T-cell (primary cell): ENCODE measurements at regions not wholly inside any gene's neighbourhood (a gene's known extent, or its start where the extent isn't known, plus 50 kb on each side); places are given as distances from the start of the nearest gene placed in this dataset.

Experiments used
- ATAC-seq, 4 experiments: fragments of 200-7000 bp in 3 of 4; fragments of 150-1000 bp in 1 of 4; cut with Tn5 transposase; replicated peaks in 1 of 4; 1 replicate in 3 of 4; 2 replicates in 1 of 4; pipeline ENCODE4 v1.10.0; 2021; ENCODE audit warnings: moderate library complexity in 3 of 4, mild to moderate bottlenecking in 2 of 4, moderate number of reproducible peaks in 1 of 4
- CTCF ChIA-PET, 2 donors: fragments of 300-600 bp; sonication (Branson Sonifier 250); formaldehyde crosslinking; loops; one replicate each; lab custom pipeline; 2022; ENCODE audit warnings: antibody characterized with exemption in 2 of 2; lab: Charles Lee
- POLR2A ChIA-PET, 2 donors: fragments of 300-600 bp; sonication (Branson Sonifier 250); formaldehyde crosslinking; loops; one replicate each; lab custom pipeline; 2022; ENCODE audit warnings: antibody characterized with exemption in 2 of 2; lab: Charles Lee
- DNase-seq, 35 experiments: peaks; one replicate each; pipeline versions ENCODE4 v3.0.0 to v3.0.0-alpha.2; 2013 to 2023
- H3K27ac ChIP-seq: one replicate; pipeline ENCODE4 v1.5.1; 2013; ENCODE audit warnings: low read length
- H3K27me3 ChIP-seq, 2 experiments: replicated peaks in 1 of 2; 1 replicate in 1 of 2; 2 replicates in 1 of 2; pipeline versions ENCODE4 v1.6.1 to v1.7.0; 2013; ENCODE audit warnings: low read length in 1 of 2, mixed read lengths in 1 of 2; ENCODE audit not compliant: control insufficient read depth in 2 of 2, insufficient read depth in 2 of 2; ENCODE audit errors: extremely low read depth in 1 of 2
- H3K36me3 ChIP-seq, 2 donors: 1 replicate in 1 of 2; 2 replicates in 1 of 2; pipeline versions ENCODE4 v1.6.1 to v1.7.0; 2013; ENCODE audit warnings: low read length in 1 of 2; ENCODE audit not compliant: control insufficient read depth in 2 of 2, insufficient read depth in 1 of 2; ENCODE audit errors: extremely low read depth in 1 of 2
- H3K4me1 ChIP-seq, 2 experiments: 1 replicate in 1 of 2; 2 replicates in 1 of 2; pipeline versions ENCODE4 v1.6.1 to v1.7.0; 2013; ENCODE audit warnings: low read length in 2 of 2, mixed read lengths in 1 of 2; ENCODE audit not compliant: insufficient read depth in 2 of 2, control insufficient read depth in 1 of 2; ENCODE audit errors: extremely low read depth in 1 of 2
- H3K4me3 ChIP-seq, 2 donors: 1 replicate in 1 of 2; 2 replicates in 1 of 2; pipeline versions ENCODE4 v1.5.1 to v1.7.0; 2013; ENCODE audit warnings: mild to moderate bottlenecking in 2 of 2, low read length in 1 of 2, moderate library complexity in 1 of 2; ENCODE audit not compliant: control insufficient read depth in 1 of 2; ENCODE audit errors: extremely low read depth in 1 of 2
- H3K9me3 ChIP-seq: 2 replicates; pipeline ENCODE4 v1.7.0; 2013
- H3K27ac Mint-ChIP-seq, 2 donors: one replicate each; pipeline ENCODE4 v1.8.0; 2020 to 2021; ENCODE audit warnings: mild to moderate bottlenecking in 2 of 2, mixed read lengths in 2 of 2
- H3K27me3 Mint-ChIP-seq, 2 donors: one replicate each; pipeline ENCODE4 v1.8.0; 2021 to 2022; ENCODE audit warnings: mixed read lengths in 2 of 2
- H3K36me3 Mint-ChIP-seq: one replicate; pipeline ENCODE4 v1.8.0; 2021; ENCODE audit warnings: mixed read lengths
- H3K4me1 Mint-ChIP-seq, 3 donors: one replicate each; pipeline ENCODE4 v1.8.0; 2020 to 2022; ENCODE audit warnings: mixed read lengths in 3 of 3, mild to moderate bottlenecking in 1 of 3
- H3K4me3 Mint-ChIP-seq, 3 donors: one replicate each; pipeline ENCODE4 v1.8.0; 2020 to 2022; ENCODE audit warnings: mild to moderate bottlenecking in 3 of 3, mixed read lengths in 3 of 3, moderate library complexity in 3 of 3
- H3K9me3 Mint-ChIP-seq, 3 donors: one replicate each; pipeline ENCODE4 v1.8.0; 2020 to 2022; ENCODE audit warnings: mixed read lengths in 3 of 3
- WGBS: methylation state at CpG from one replicate; pipeline ENCODE4 v1.1.5; 2013; ENCODE audit warnings: missing lambda C conversion rate; ENCODE audit not compliant: insufficient coverage; 5-methylcytosine and 5-hydroxymethylcytosine counted together

DNA sequence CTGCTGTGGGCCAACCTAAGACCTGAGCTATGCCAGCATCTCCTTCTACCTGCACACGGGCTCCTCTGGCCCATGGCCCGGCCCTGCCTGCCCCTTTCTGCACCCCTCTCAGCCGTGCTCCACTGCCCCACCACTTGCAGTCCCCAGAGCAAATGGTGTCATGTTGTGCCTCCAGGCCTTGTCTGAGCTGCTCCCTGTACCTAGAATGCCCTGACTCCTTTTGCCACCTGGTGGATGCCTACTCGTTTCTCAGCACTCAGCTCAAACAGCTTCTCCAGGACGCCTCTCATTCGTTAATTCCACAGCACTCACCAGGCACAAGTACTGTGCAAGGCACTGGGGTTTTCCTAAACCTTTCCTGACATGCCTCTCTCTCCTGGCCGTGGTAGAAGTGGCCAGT is 63.2 kb upstream of the PNMA1 start:
- H3K36me3 ChIP-seq: peaks cover 0 to 9% of the 10 kb centered on the region in 2 donors
- no peaks in the 10 kb centered on the region for H3K27me3 ChIP-seq
- peak; percentile 38 to 73 (median 62) for ATAC-seq
- Mint-ChIP-seq H3K9me3 (no peaks in the 10 kb centered on the region), H3K27ac (peak overlapping the region; percentile 73 to 82), H3K4me1 (peaks cover 75 to 80% (median 76%) of the 10 kb centered on the region in 3 donors), H3K36me3 (peaks cover 13% of the 10 kb centered on the region), H3K4me3 (peak overlapping the region in 1 of 3 donors; percentile 22), H3K27me3 (no peaks in the 10 kb centered on the region)
- no peak overlapping the region for H3K27ac ChIP-seq
- DNase-seq: peak in 2 of 35 experiments; percentile 41 to 57
- H3K4me1 ChIP-seq: peaks cover 12 to 64% of the 10 kb centered on the region in 2 experiments
- ChIA-PET POLR2A (no interaction called here), CTCF (interaction anchor here (0.6 to 1.5 kb wide), 14 partner anchors 8 to 318 kb away, joined by 3 to 9 read pairs (median 3); no protein-coding TSS in a partner anchor)
- whole genome bisulfite sequencing: 76% methylated on average over 7 of the region's 7 CpGs
- H3K9me3 ChIP-seq: no peaks in the 10 kb centered on the region
- H3K4me3 ChIP-seq: no peak overlapping the region

GRCh38 chr14:73776194-73776537 is 62.0 kb upstream of the PNMA1 start:
- Histone ChIP-seq H3K4me1 (peaks cover 21 to 74% of the 10 kb centered on the region in 2 experiments), H3K27ac (peak overlapping the region; percentile 48), H3K27me3 (no peaks in the 10 kb centered on the region), H3K4me3 (no peak overlapping the region), H3K36me3 (peaks cover 0 to 5% of the 10 kb centered on the region in 2 donors), H3K9me3 (no peaks in the 10 kb centered on the region)
- POLR2A ChIA-PET: interaction anchor here in 1 of 2 donors (0.6 to 1.1 kb wide), 2 partner anchors 15 to 18 kb away, joined by 3 to 6 read pairs; no protein-coding TSS in a partner anchor
- no peaks in the 10 kb centered on the region for H3K9me3 Mint-ChIP-seq
- H3K36me3 Mint-ChIP-seq: peaks cover 13% of the 10 kb centered on the region
- WGBS: no CpG with 5 or more reads among the region's 3 CpGs
- peak overlapping the region; percentile 73 to 86 for H3K27ac Mint-ChIP-seq
- peaks cover 85 to 86% (median 86%) of the 10 kb centered on the region in 3 donors for H3K4me1 Mint-ChIP-seq
- DNase-seq: no peak
- CTCF ChIA-PET: interaction anchor here (0.7 to 2.1 kb wide), 9 partner anchors 9 to 778 kb away, joined by 3 to 9 read pairs (median 4); a partner anchor contains a TSS
- no peak overlapping the region for H3K4me3 Mint-ChIP-seq
- ATAC-seq: no peak
- H3K27me3 Mint-ChIP-seq: no peaks in the 10 kb centered on the region

- Mint-ChIP-seq H3K4me1 (peaks cover 85 to 86% (median 86%) of the 10 kb centered on the region in 3 donors), H3K27me3 (no peaks in the 10 kb centered on the region), H3K27ac (peak overlapping the region; percentile 73 to 86), H3K36me3 (peaks cover 9% of the 10 kb centered on the region), H3K9me3 (no peaks in the 10 kb centered on the region), H3K4me3 (no peak overlapping the region)
- ChIA-PET CTCF (interaction anchor here (0.7 to 2.1 kb wide), 9 partner anchors 10 to 778 kb away, joined by 3 to 9 read pairs (median 4); a partner anchor contains a TSS), POLR2A (interaction anchor here in 1 of 2 donors (0.6 to 1.1 kb wide), 2 partner anchors 15 to 17 kb away, joined by 3 to 6 read pairs; no protein-coding TSS in a partner anchor)
- Histone ChIP-seq H3K4me1 (peaks cover 27 to 80% of the 10 kb centered on the region in 2 experiments), H3K27ac (peak overlapping the region; percentile 48), H3K9me3 (no peaks in the 10 kb centered on the region), H3K4me3 (no peak overlapping the region), H3K36me3 (peaks cover 0 to 5% of the 10 kb centered on the region in 2 donors), H3K27me3 (no peaks in the 10 kb centered on the region)
- ATAC-seq (no peak), DNase-seq (peak in 1 of 35 experiments; percentile 32)
- WGBS: 90% methylated on average over 8 of the region's 10 CpGs
Measured at GRCh38 chr14:73775339-73776193, 61.4 kb upstream of the PNMA1 start.

DNA sequence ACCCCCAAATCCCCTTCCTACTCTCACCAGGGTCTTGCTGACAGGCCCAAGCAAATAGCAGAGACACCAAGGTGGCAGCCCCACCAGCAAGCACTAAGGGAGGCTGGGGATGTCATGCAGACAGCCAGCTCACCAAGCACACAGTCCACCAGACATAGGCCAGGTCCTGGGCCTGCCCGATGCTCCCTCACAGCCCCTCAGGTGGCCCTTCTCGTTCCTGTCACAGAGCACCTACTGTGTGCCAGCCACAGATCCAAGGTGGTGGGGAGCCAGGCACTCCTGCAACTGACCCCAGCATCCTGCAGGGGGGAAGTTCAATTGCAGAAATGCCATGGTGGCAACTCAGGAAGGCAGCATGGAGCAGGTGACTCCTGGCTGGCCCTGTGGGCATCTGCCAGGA is 60.5 kb upstream of the PNMA1 start:
- CTCF ChIA-PET: interaction anchor here in 1 of 2 donors (0.9 to 2.1 kb wide), 2 partner anchors 14 to 61 kb away, joined by 3 to 9 read pairs; partner anchors contain the start of gene PNMA1
- no peak for ATAC-seq
- no CpG with 5 or more reads among the region's 2 CpGs for WGBS
- Mint-ChIP-seq H3K27me3 (no peaks in the 10 kb centered on the region), H3K4me1 (peaks cover 88 to 89% (median 88%) of the 10 kb centered on the region in 3 donors), H3K4me3 (peak overlapping the region in 1 of 3 donors; percentile 39), H3K27ac (peak overlapping the region; percentile 73 to 86), H3K36me3 (peaks cover 3% of the 10 kb centered on the region), H3K9me3 (no peaks in the 10 kb centered on the region)
- Histone ChIP-seq H3K4me3 (no peak overlapping the region), H3K9me3 (no peaks in the 10 kb centered on the region), H3K27me3 (no peaks in the 10 kb centered on the region), H3K36me3 (no peaks in the 10 kb centered on the region), H3K27ac (peak overlapping the region; percentile 48), H3K4me1 (peaks cover 34 to 82% of the 10 kb centered on the region in 2 experiments)
- no peak for DNase-seq
- POLR2A ChIA-PET: no interaction called here

GRCh38 chr14:73774241-73774570 is 60.0 kb upstream of the PNMA1 start:
- Histone ChIP-seq H3K27ac (peak overlapping the region; percentile 48), H3K36me3 (peaks cover 0 to under 1% of the 10 kb centered on the region in 2 donors), H3K9me3 (no peaks in the 10 kb centered on the region), H3K4me1 (peaks cover 34 to 82% of the 10 kb centered on the region in 2 experiments), H3K27me3 (no peaks in the 10 kb centered on the region), H3K4me3 (no peak overlapping the region)
- H3K4me1 Mint-ChIP-seq: peaks cover 88 to 92% (median 90%) of the 10 kb centered on the region in 3 donors
- peak overlapping the region; percentile 73 to 86 for H3K27ac Mint-ChIP-seq
- ChIA-PET POLR2A (no interaction called here), CTCF (interaction anchor here (0.9 to 2.1 kb wide), 3 partner anchors 14 to 60 kb away, joined by 3 to 9 read pairs (median 3); partner anchors contain the start of gene PNMA1 (in 1 of the 2))
- peaks cover 3% of the 10 kb centered on the region for H3K36me3 Mint-ChIP-seq
- H3K9me3 Mint-ChIP-seq: no peaks in the 10 kb centered on the region
- H3K4me3 Mint-ChIP-seq: peak overlapping the region in 1 of 3 donors; percentile 39
- no peaks in the 10 kb centered on the region for H3K27me3 Mint-ChIP-seq
- ATAC-seq (no peak), DNase-seq (no peak)
- whole genome bisulfite sequencing: 33% methylated on average over 2 of the region's 3 CpGs
